H54 (cell line): ENCODE measurements at regions not wholly inside any gene's neighbourhood (a gene's known extent, or its start where the extent isn't known, plus 50 kb on each side); places are given as distances from the start of the nearest gene placed in this dataset.

ENCODE experiments used
- DNase-seq: peaks from one replicate; pipeline ENCODE4 v3.0.0; 2011; ENCODE audit warnings: low spot score, mixed read lengths; ENCODE audit not compliant: insufficient read length
- FAIRE-seq: peaks from 3 replicates; lab custom pipeline; 2011; peaks lifted over from hg19 to GRCh38; lab: Jason Lieb, UNC
- POLR2A ChIP-seq: IDR thresholded peaks from 2 replicates; pipeline ENCODE4 v1.6.1; 2011; ENCODE audit warnings: low read depth, mild to moderate bottlenecking, low read length

DNA sequence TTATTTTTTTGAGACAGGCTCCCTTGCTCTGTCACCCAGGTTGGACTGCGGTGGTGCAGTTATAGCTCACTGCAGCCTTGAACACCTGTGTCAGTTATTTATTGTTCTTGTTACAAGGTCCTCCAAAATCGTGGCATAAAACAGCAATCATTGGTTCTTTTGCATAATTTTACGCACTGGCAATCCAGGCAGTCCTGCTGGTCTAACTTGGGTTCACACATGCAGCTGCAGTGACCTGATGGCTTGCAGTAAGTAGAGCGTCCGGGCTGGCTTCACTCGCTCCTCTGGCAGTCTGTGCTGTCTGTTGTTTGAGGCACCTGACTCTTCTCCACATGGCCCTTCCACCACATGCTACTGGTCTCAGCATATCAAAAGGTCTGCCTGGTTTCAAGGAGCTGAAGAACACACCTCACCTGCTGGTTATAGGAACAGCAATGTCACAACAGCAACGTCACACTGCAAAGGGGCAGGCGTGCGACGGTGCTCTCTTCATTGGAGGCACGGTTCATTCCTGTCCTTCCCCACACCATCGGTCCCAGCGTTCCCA lies 894.6 kb downstream of the TRIML1 start:
- TF ChIP-seq POLR2A, result no peak
- FAIRE-seq, result no peak
- no peak for DNase-seq

DNA sequence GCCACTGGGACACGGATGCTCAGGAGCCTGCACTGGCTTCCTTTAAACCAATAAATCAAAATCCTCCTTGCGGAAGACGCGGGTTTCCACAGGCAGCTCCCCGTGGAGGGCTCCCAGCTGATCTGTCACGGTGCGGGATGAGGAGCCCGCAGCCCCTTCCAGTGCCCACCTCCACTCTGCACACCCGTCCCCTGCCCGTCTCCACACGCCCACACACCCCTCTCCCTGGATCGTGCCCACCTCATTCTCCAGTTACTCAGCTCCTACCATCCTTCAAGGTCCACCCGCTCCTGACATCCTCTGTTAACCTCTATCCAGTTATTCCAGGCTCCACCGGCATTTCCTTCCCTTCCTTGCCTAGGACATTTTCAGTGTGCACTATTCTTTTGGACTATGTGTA lies 895.9 kb downstream of the TRIML1 start:
- FAIRE-seq (no peak), DNase-seq (no peak)
- TF ChIP-seq POLR2A, result no peak

GRCh38 chr4:189035654-189036053 lies 896.4 kb downstream of the TRIML1 start:
- DNase-seq (no peak), FAIRE-seq (no peak)
- TF ChIP-seq POLR2A, result no peak

- DNase-seq (no peak), FAIRE-seq (no peak)
- no peak for TF ChIP-seq POLR2A
Measured at GRCh38 chr4:189036906-189037305, 897.7 kb downstream of the TRIML1 start.

GRCh38 chr4:189046642-189047041 lies 894.0 kb upstream of the FRG1 start:
- FAIRE-seq (no peak), DNase-seq (no peak)
- no peak for TF ChIP-seq POLR2A

- FAIRE-seq (no peak), DNase-seq (no peak)
- no peak for TF ChIP-seq POLR2A
Measured at GRCh38 chr4:189048119-189048518, 892.6 kb upstream of the FRG1 start.

DNA sequence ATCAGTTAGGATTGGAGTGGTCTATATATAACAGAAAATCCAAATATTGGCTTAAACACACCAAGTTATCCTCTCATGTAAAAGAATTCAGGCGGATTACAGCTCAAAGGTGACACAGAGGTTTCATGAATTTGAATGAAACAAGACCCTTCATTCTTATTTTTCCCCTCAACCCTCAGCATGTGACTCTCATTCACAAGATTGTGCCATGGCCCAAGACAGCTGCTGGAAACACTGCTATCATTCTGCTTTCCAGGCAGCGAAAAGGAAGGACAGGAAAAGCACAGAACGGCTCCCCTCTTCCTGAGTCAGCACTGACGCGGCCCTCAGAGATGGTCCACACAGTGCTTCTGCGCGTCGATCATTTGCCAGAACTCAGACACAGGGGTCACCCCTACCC lies 891.0 kb upstream of the FRG1 start:
- FAIRE-seq, result no peak
- TF ChIP-seq POLR2A, result no peak
- no peak for DNase-seq

- DNase-seq, result no peak
- TF ChIP-seq POLR2A, result no peak
- no peak for FAIRE-seq
Measured at GRCh38 chr4:189050643-189051042, 890.0 kb upstream of the FRG1 start.

- DNase-seq (no peak), FAIRE-seq (no peak)
- no peak for TF ChIP-seq POLR2A
Measured at GRCh38 chr4:189053621-189054020, 887.1 kb upstream of the FRG1 start.

- DNase-seq (no peak), FAIRE-seq (no peak)
- TF ChIP-seq POLR2A, result no peak
Measured at GRCh38 chr4:189060104-189060503, 880.6 kb upstream of the FRG1 start.

DNA sequence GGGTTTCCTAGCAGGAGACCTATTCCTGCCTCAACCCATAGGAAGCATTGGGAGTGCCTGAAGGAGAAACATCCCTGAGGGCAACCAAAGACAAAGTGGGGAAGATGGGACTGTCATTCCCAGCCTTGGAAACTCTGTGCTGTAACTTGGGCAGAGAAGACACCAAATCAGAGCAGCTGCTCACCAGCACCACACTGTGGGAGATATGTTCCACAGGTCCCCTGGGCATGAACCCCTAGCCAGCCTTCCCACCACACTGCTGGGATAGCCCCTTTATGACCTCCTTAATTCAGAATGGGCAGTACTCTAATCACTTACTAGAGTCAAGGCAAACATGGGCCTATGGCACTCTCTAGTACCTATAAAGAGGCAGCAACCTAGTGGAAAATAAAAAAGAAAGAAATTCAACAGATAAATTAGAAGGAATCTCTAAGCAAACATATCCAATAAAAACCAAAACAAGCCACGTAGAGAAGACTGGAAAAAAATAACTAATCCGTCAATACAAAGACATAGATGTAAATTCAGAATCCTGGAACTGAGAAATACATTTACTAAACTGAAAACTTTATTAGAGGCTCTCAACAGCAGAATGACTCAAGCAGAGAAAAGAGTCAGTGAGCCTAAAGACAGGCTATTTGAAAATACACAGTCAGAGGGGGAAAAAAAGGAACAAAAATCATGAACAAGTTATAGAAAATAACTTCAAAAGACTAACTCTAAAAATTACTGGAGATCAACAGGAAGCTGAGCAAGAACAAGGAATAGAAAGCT lies 878.4 kb upstream of the FRG1 start:
- DNase-seq, result no peak
- no peak for TF ChIP-seq POLR2A
- FAIRE-seq, result no peak

DNA sequence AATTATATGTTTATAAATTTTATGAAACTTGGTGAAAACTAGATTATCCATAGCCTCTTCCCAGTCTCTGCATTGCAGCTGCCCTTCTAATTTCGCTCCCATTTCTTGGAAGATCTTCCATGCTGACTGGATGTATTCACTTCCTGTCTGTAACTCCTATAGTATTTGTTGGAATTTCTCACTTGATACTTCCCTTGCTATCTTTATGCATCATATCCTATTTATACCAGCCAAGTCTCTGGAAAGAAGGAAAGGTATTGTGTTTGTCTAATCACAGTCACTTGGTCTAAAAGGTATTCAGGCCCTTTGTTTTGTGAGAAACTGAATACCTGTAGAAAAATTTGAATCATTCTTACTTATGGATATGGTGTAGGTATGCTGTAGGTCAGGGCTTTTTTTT lies 870.9 kb upstream of the FRG1 start:
- TF ChIP-seq POLR2A, result no peak
- FAIRE-seq (no peak), DNase-seq (no peak)

- TF ChIP-seq POLR2A, result no peak
- no peak for FAIRE-seq
- DNase-seq, result no peak
Measured at GRCh38 chr4:189071241-189071640, 869.4 kb upstream of the FRG1 start.

DNA sequence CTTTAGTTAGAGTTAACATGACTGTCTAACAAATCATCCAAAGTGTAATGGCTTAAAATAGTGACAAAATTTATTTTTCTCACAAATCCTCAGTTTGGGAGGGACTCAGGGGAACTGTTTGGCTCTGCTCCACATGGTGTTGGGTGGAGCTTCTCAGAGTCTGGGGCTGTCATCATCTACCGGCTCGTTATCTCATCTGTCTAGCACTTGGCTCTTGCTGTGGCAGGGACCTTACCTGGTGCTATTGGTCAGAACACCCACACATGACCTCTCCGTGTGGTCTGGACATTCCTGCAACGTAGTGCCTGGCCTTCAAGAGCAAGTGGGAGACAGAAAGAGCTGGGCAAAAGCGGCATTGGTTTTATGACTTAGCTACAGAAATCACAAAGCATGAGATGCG lies 866.9 kb upstream of the FRG1 start:
- DNase-seq (no peak), FAIRE-seq (no peak)
- TF ChIP-seq POLR2A, result no peak

DNA sequence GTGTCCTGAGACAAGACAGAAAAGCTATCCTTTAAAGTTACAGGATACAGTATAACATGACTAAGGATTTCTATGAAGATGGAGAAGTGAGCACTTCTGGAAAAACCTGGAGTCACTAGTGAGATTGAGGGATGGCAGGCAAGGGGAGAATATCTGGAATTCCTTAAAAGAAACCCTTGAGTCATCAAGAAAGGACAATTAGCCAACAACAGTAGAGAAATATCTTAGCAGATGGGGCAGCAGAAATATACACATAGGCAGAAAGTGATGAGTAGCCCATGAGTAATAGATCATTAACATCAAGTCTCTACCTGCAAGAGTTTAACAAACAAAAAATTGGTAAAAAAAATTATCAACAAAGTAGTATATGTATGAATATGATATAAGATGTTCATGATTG lies 858.8 kb upstream of the FRG1 start:
- DNase-seq, result no peak
- no peak for TF ChIP-seq POLR2A
- FAIRE-seq, result no peak
